ENCODE measurements at regions not wholly inside any gene's neighbourhood (a gene's known extent, or its start where the extent isn't known, plus 50 kb on each side); places are given as distances from the start of the nearest gene placed in this dataset.

DNA sequence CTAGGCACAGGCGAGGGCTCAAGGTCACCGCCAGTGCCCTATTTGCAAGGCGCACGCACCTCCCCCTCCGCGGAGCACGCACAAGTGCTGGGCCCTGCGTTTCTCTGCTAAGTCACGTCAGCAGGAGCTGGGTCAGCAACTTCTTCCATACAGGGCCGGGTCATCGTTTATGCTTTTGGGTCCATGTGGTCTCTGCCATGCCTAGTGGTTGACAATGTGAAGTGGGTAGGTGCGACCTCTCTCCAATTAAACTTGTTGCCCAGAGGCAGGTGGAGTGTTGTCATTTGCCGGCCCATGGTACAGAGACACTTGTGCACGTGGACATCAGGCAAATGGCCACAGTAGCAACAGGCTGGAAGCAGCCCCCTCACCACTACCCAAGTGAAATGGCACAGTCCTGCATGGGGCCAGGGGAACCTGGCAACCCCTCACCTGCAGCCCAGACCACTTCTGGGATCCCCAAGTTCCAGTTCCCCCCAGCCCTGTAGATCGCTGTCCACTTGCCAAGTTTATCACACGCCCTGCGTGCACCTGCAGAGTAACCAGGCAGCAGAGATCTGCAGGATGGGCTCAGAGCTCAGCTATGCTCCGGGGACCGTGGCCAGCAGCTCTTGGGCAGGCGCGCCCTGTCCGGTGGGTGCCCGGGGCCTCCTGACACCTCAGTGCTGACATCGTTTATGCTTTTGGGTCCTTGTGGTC lies 86.1 kb upstream of the PPP2R2D start:
- TF ChIP-seq, protein P1, sequence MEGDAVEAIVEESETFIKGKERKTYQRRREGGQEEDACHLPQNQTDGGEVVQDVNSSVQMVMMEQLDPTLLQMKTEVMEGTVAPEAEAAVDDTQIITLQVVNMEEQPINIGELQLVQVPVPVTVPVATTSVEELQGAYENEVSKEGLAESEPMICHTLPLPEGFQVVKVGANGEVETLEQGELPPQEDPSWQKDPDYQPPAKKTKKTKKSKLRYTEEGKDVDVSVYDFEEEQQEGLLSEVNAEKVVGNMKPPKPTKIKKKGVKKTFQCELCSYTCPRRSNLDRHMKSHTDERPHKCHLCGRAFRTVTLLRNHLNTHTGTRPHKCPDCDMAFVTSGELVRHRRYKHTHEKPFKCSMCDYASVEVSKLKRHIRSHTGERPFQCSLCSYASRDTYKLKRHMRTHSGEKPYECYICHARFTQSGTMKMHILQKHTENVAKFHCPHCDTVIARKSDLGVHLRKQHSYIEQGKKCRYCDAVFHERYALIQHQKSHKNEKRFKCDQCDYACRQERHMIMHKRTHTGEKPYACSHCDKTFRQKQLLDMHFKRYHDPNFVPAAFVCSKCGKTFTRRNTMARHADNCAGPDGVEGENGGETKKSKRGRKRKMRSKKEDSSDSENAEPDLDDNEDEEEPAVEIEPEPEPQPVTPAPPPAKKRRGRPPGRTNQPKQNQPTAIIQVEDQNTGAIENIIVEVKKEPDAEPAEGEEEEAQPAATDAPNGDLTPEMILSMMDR (IDR thresholded peaks at IDR 0.05): no peak
- TF ChIP-seq POLR2AphosphoS5 (IDR thresholded peaks at IDR 0.05): no peak
